H9 (cell line): ENCODE measurements at regions not wholly inside any gene's neighbourhood (a gene's known extent, or its start where the extent isn't known, plus 50 kb on each side); places are given as distances from the start of the nearest gene placed in this dataset.

Experiments used
- DNase-seq: peaks from one replicate; pipeline ENCODE4 v3.0.0-alpha.2; 2017
- H2AFZ ChIP-seq: one replicate; pipeline ENCODE4 v1.6.1; 2013; ENCODE audit warnings: mild to moderate bottlenecking, low read length, control low read depth, moderate library complexity
- H2AK5ac ChIP-seq: 2 replicates; pipeline ENCODE4 v1.6.1; 2013; ENCODE audit warnings: low read length, control low read depth, mixed read lengths; ENCODE audit not compliant: insufficient read length
- H2BK120ac ChIP-seq: one replicate; pipeline ENCODE4 v1.6.1; 2013; ENCODE audit warnings: low read depth, mild to moderate bottlenecking, low read length, control low read depth, inconsistent platforms; ENCODE audit not compliant: poor library complexity, severe bottlenecking
- H2BK12ac ChIP-seq: 2 replicates; pipeline ENCODE4 v1.6.1; 2013; ENCODE audit warnings: low read length, control low read depth, mixed read lengths, low read depth; ENCODE audit not compliant: insufficient read length
- H2BK15ac ChIP-seq: 2 replicates; pipeline ENCODE4 v1.6.1; 2013; ENCODE audit warnings: low read depth, low read length, control low read depth
- H2BK20ac ChIP-seq: one replicate; pipeline ENCODE4 v1.6.1; 2013; ENCODE audit warnings: low read depth, mild to moderate bottlenecking, low read length, control low read depth, inconsistent platforms; ENCODE audit not compliant: poor library complexity, severe bottlenecking
- H2BK5ac ChIP-seq: 2 replicates; pipeline ENCODE4 v1.6.1; 2013; ENCODE audit warnings: low read length, control low read depth, mixed read lengths; ENCODE audit not compliant: insufficient read length
- H3K14ac ChIP-seq: 2 replicates; pipeline ENCODE4 v1.6.1; 2013; ENCODE audit warnings: low read length, control low read depth; ENCODE audit not compliant: insufficient read depth
- H3K18ac ChIP-seq: 2 replicates; pipeline ENCODE4 v1.6.1; 2013; ENCODE audit warnings: low read depth, mild to moderate bottlenecking, mixed read lengths, low read length, control low read depth; ENCODE audit not compliant: insufficient read length
- H3K23ac ChIP-seq: 2 replicates; pipeline ENCODE4 v1.6.1; 2013; ENCODE audit warnings: low read length, control low read depth, mixed read lengths, low read depth; ENCODE audit not compliant: insufficient read length
- H3K23me2 ChIP-seq: 2 replicates; pipeline ENCODE4 v1.6.1; 2013; ENCODE audit warnings: low read depth, mild to moderate bottlenecking, mixed read lengths, low read length, control low read depth; ENCODE audit not compliant: insufficient read length, poor library complexity, severe bottlenecking
- H3K27ac ChIP-seq: 2 replicates; pipeline ENCODE4 v1.5.1; 2013; ENCODE audit warnings: low read length, control low read depth, mixed read lengths, low read depth; ENCODE audit not compliant: insufficient read length
- H3K27me3 ChIP-seq: 2 replicates; pipeline ENCODE4 v1.6.1; 2013; ENCODE audit warnings: low read length, control low read depth, inconsistent platforms; ENCODE audit not compliant: insufficient read depth
- H3K4ac ChIP-seq: 2 replicates; pipeline ENCODE4 v1.6.1; 2013; ENCODE audit warnings: low read depth, mild to moderate bottlenecking, control low read depth, inconsistent platforms, low read length, moderate library complexity
- H3K4me1 ChIP-seq: 2 replicates; pipeline ENCODE4 v1.6.1; 2013; ENCODE audit warnings: low read length, control low read depth, inconsistent platforms; ENCODE audit not compliant: insufficient read depth
- H3K4me2 ChIP-seq: 2 replicates; pipeline ENCODE4 v1.6.1; 2013; ENCODE audit warnings: low read length, control low read depth, mixed read lengths; ENCODE audit not compliant: insufficient read length, insufficient read depth
- H3K56ac ChIP-seq: 2 replicates; pipeline ENCODE4 v1.6.1; 2013; ENCODE audit warnings: low read depth, mild to moderate bottlenecking, mixed read lengths, low read length, control low read depth; ENCODE audit not compliant: insufficient read length
- H3K79me1 ChIP-seq: 2 replicates; pipeline ENCODE4 v1.6.1; 2013; ENCODE audit warnings: low read depth, mild to moderate bottlenecking, moderate library complexity, low read length, control low read depth, inconsistent platforms; ENCODE audit not compliant: insufficient read depth, poor library complexity, severe bottlenecking
- H3K79me2 ChIP-seq: 2 replicates; pipeline ENCODE4 v1.6.1; 2013; ENCODE audit warnings: low read length, control low read depth, inconsistent platforms; ENCODE audit not compliant: insufficient read depth
- H3K9ac ChIP-seq: 2 replicates; pipeline ENCODE4 v1.6.1; 2013; ENCODE audit warnings: low read length, control low read depth, mixed read lengths; ENCODE audit not compliant: insufficient read length; ENCODE audit errors: extremely low read depth
- H3K9me3 ChIP-seq: one replicate; pipeline ENCODE4 v1.6.1; 2013; ENCODE audit warnings: low read depth, low read length, inconsistent platforms; ENCODE audit not compliant: control insufficient read depth
- H3T11ph ChIP-seq: one replicate; pipeline ENCODE4 v1.6.1; 2013; ENCODE audit warnings: mild to moderate bottlenecking, low read length, control low read depth, inconsistent platforms
- H4K20me1 ChIP-seq: one replicate; pipeline ENCODE4 v1.6.1; 2013; ENCODE audit not compliant: control insufficient read depth, insufficient read length, insufficient read depth
- H4K5ac ChIP-seq: 2 replicates; pipeline ENCODE4 v1.6.1; 2013; ENCODE audit warnings: low read depth, mild to moderate bottlenecking, mixed read lengths, low read length, control low read depth; ENCODE audit not compliant: insufficient read length
- H4K8ac ChIP-seq: replicated peaks from 2 replicates; pipeline ENCODE4 v1.6.1; 2013; ENCODE audit warnings: low read length, control low read depth, mixed read lengths, low read depth; ENCODE audit not compliant: insufficient read length
- H4K91ac ChIP-seq: 2 replicates; pipeline ENCODE4 v1.6.1; 2013; ENCODE audit warnings: low read depth, mild to moderate bottlenecking, moderate library complexity, mixed read lengths, low read length, control low read depth; ENCODE audit not compliant: insufficient read length
- H3K27ac Mint-ChIP-seq, 3 experiments: 2 replicates in 2 of 3; 3 replicates in 1 of 3; pipeline ENCODE4 v1.8.0; 2020 to 2021; ENCODE audit warnings: mixed read lengths in 3 of 3, mild to moderate bottlenecking in 1 of 3, moderate library complexity in 1 of 3
- H3K27me3 Mint-ChIP-seq: 2 replicates; pipeline ENCODE4 v1.8.0; 2021; ENCODE audit warnings: low read depth, mild to moderate bottlenecking, moderate library complexity, mixed read lengths
- H3K36me3 Mint-ChIP-seq, 3 experiments: 2 replicates in 2 of 3; 3 replicates in 1 of 3; pipeline ENCODE4 v1.8.0; 2020 to 2021; ENCODE audit warnings: low read depth in 3 of 3, mixed read lengths in 3 of 3; ENCODE audit not compliant: insufficient read depth in 1 of 3
- H3K4me1 Mint-ChIP-seq, 2 experiments: 2 replicates each; pipeline ENCODE4 v1.8.0; 2020; ENCODE audit warnings: mixed read lengths in 2 of 2
- H3K4me3 Mint-ChIP-seq, 2 experiments: 2 replicates in 1 of 2; 3 replicates in 1 of 2; pipeline ENCODE4 v1.8.0; 2020 to 2021; ENCODE audit warnings: mild to moderate bottlenecking in 2 of 2, mixed read lengths in 2 of 2, moderate library complexity in 1 of 2
- H3K9me3 Mint-ChIP-seq, 2 experiments: 2 replicates in 1 of 2; 3 replicates in 1 of 2; pipeline ENCODE4 v1.8.0; 2020; ENCODE audit warnings: mild to moderate bottlenecking in 2 of 2, mixed read lengths in 2 of 2, moderate library complexity in 1 of 2
- CTCF ChIP-seq: fragments of 200-600 bp; sonication (generic); conservative IDR thresholded peaks from 3 replicates; pipeline ENCODE4 v1.8.0; 2021; ENCODE audit warnings: antibody characterized with exemption, mild to moderate bottlenecking
- WGBS: extraction: QIAGEN DNeasy Blood & Tissue Kit; methylation state at CpG from one replicate; pipeline ENCODE4 v1.1.7; 2013; ENCODE audit warnings: missing lambda C conversion rate, low lambda C conversion rate, mixed read lengths; ENCODE audit not compliant: insufficient read length; ENCODE audit errors: extremely low coverage; 5-methylcytosine and 5-hydroxymethylcytosine counted together

GRCh38 chr2:59974051-59974766, 579.2 kb downstream of the BCL11A start:
- peaks cover 8 to 9% of the 10 kb centered on the region in 2 experiments for H3K4me1 Mint-ChIP-seq
- H3K14ac ChIP-seq: no peak overlapping the region
- no peak overlapping the region for H3K4ac ChIP-seq
- H3K27ac Mint-ChIP-seq: no peak overlapping the region
- H3K4me3 Mint-ChIP-seq: no peak overlapping the region
- H3K79me2 ChIP-seq: no peaks in the 10 kb centered on the region
- no peak overlapping the region for H2BK5ac ChIP-seq
- H2BK15ac ChIP-seq: no peak overlapping the region
- no peak overlapping the region for H2BK12ac ChIP-seq
- WGBS: no CpG with 5 or more reads among the region's 4 CpGs
- H3K56ac ChIP-seq: no peak overlapping the region
- no peak overlapping the region for H2AFZ ChIP-seq
- H3K4me2 ChIP-seq: no peak overlapping the region
- no peak overlapping the region for H2BK120ac ChIP-seq
- H3K79me1 ChIP-seq: no peaks in the 10 kb centered on the region
- no peaks in the 10 kb centered on the region for H4K20me1 ChIP-seq
- no peak overlapping the region for H3K23ac ChIP-seq
- H2AK5ac ChIP-seq: no peak overlapping the region
- TF ChIP-seq CTCF: no peak
- no peak overlapping the region for H3K9ac ChIP-seq
- no peak overlapping the region for H4K5ac ChIP-seq
- DNase-seq: no peak
- H2BK20ac ChIP-seq: no peak overlapping the region
- no peaks in the 10 kb centered on the region for H3K9me3 Mint-ChIP-seq
- no peaks in the 10 kb centered on the region for H3K4me1 ChIP-seq
- H4K8ac ChIP-seq: no peak overlapping the region
- H3K27ac ChIP-seq: no peak overlapping the region
- no peaks in the 10 kb centered on the region for H3K23me2 ChIP-seq
- H3K36me3 Mint-ChIP-seq: no peaks in the 10 kb centered on the region
- H3K27me3 ChIP-seq: no peaks in the 10 kb centered on the region
- no peaks in the 10 kb centered on the region for H3K9me3 ChIP-seq
- H3T11ph ChIP-seq: no peak overlapping the region
- no peak overlapping the region for H3K18ac ChIP-seq
- H3K27me3 Mint-ChIP-seq: peaks cover 7% of the 10 kb centered on the region
- no peak overlapping the region for H4K91ac ChIP-seq
